ENCODE measurements at regions not wholly inside any gene's neighbourhood (a gene's known extent, or its start where the extent isn't known, plus 50 kb on each side); places are given as distances from the start of the nearest gene placed in this dataset.

DNA sequence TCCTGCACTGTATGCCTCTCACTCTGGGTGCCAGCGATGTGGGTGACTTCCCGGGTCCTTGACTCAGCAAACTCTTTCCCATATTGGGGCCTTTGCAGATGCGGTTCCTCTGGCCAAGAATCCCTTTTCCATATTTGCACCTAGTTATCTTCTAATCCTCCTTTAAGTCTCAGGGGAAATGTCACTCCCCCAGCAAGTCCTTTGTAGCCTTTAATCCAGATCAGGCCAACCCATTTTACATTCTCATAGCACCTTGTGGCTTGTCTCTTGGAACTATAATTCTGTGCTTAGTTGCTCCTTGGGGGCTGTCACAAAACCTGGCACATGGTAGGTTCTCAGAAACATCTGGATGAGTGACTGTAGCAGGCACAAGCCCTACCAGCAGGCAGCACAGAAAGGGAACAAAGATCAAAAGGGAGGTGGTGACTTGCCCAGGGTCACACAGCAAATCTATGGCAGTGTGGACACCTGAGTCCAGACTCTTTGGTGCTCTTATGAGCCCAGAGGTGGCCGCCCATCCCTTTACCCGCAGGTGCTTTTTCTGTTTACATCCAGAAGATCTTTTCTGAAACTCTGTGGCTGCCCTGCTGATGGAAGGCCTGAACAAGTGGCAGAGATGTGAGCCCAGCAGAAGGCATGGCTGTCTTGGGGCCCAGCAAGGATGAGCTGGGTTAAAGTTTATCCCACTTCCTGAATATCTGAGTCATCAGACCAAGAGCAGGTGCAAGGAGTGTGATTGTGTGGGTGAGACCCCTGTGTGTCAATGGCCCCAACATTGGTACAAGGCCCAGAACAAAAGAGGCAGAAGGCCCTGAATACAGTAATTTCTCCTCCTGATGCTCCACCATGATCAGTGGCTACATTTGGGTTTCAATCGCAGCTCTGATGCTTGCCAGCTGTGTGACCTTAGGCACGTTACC lies 78.6 kb upstream of the GRK3 start:
- intact Hi-C loops (cut with DNase I; ENCODE audit: low total_unique reads), result no loop called here
- DNase-seq, result no peak
- Histone ChIP-seq H3K27ac (no peak overlapping the region), H3K36me3 (ENCODE audit: low read depth, missing control alignments) (no peaks in the 10 kb centered on the region), H3K4me3 (no peak overlapping the region), H3K27me3 (no peaks in the 10 kb centered on the region), H3K4me1 (peaks cover 23% of the 10 kb centered on the region), H3K9me3 (no peaks in the 10 kb centered on the region)
- 81 to 94% methylated on average over 7 of the region's 7 CpGs for WGBS, 2 donors
- TF ChIP-seq POLR2A (IDR thresholded peaks at IDR 0.05), result no peak
- no peak for TF ChIP-seq CTCF (IDR thresholded peaks at IDR 0.05)

DNA sequence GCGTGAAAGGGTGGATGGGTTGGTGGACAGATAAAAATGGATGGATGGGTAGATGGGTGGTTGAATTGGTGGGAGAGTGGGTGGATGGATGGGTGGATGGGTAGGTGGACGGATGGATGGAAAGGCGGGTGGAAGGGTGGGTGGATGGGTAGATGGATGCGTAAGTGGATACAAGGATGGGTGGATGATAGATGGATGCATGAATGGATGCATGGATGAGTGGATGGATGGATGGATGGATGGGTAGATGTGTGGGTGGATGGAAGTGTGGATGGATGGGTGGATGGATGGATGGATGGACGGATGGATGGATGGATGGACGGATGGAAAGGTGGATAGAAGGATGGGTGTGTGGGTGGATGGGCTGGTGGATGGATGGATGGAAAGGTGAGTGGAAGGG lies 77.0 kb upstream of the GRK3 start:
- Histone ChIP-seq H3K4me1 (peaks cover 23% of the 10 kb centered on the region), H3K27me3 (no peaks in the 10 kb centered on the region), H3K9me3 (no peaks in the 10 kb centered on the region), H3K27ac (no peak overlapping the region), H3K4me3 (no peak overlapping the region), H3K36me3 (ENCODE audit: low read depth, missing control alignments) (no peaks in the 10 kb centered on the region)
- intact Hi-C loops (cut with DNase I; ENCODE audit: low total_unique reads), result no loop called here
- WGBS, 2 donors, result 91 to 94% methylated on average over 6 of the region's 6 CpGs
- TF ChIP-seq CTCF (IDR thresholded peaks at IDR 0.05) (no peak), POLR2A (IDR thresholded peaks at IDR 0.05) (no peak)
- DNase-seq, result no peak

DNA sequence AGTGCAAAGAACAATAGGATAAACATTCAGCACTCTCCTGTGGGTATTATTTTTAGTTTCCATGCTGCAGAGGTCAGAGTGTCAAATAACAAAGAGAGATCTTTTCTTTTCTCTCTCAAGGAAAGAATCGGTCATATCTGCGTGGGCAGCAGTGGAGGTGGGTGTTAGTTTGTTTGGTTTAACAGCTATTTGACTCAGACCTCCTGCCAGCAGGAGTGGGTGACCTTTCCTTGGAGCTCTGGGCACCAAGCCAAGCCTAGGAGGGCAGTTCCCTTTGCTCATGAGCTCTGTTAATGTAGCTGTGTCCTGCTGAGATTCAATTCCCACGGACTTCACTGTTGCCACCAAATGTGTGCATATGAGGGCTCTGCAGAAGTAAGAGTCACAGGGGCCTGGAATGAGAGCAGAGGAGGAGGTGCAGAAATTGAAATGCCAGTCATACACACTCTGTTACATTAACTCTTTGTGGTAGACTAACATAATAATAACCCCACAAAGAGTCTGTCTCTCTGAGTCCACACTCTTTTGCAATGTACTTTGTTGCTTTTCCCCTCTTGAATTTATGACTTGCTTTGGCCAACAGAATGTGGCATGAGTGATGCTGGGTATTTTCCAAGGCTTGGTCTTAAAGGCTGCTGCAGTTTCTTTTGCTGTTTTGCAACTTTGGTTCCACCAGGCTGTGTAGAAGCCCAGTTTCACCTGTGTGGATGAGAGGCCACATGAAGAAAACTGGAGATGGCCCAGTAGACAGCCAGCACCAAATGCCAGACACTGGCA lies 76.0 kb upstream of the GRK3 start:
- Histone ChIP-seq H3K27ac (no peak overlapping the region), H3K36me3 (ENCODE audit: low read depth, missing control alignments) (no peaks in the 10 kb centered on the region), H3K4me1 (peaks cover 15% of the 10 kb centered on the region), H3K27me3 (no peaks in the 10 kb centered on the region), H3K4me3 (no peak overlapping the region), H3K9me3 (no peaks in the 10 kb centered on the region)
- 18 to 24% methylated on average over 3 of the region's 3 CpGs for WGBS, 2 donors
- intact Hi-C loops (cut with DNase I; ENCODE audit: low total_unique reads), result no loop called here
- TF ChIP-seq CTCF (IDR thresholded peaks at IDR 0.05), result no peak
- no peak for TF ChIP-seq POLR2A (IDR thresholded peaks at IDR 0.05)
- DNase-seq, result peak; percentile 84

DNA sequence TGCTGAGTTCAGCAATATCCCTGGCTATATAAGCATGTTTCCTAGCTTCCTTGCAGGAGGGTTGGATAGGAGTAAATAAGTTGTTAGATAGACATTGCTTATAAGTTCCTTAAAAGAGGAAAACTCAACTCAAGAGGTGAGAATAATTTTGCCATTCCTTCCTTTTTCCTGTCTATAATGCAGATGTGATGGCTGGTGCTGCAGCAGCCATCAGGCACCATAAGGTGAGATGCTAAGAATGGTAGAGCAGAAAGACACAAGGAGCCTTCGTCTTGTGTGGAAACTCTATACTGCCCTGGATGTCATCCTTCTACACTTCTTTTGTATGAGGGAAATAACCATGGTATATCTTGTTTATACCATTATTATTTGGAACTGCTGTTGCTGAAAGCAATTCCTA lies 74.5 kb upstream of the GRK3 start:
- no peaks in the 10 kb centered on the region for H3K27me3 ChIP-seq
- no peak for DNase-seq
- WGBS, 2 donors, result 84 to 97% methylated on average over 1 of the region's 1 CpG
- intact Hi-C loops (cut with DNase I; ENCODE audit: low total_unique reads), result no loop called here
- H3K36me3 ChIP-seq (ENCODE audit: low read depth, missing control alignments), result no peaks in the 10 kb centered on the region
- H3K4me3 ChIP-seq, result no peak overlapping the region
- peaks cover 13% of the 10 kb centered on the region for H3K4me1 ChIP-seq
- H3K9me3 ChIP-seq, result no peaks in the 10 kb centered on the region
- H3K27ac ChIP-seq, result no peak overlapping the region
- TF ChIP-seq POLR2A (IDR thresholded peaks at IDR 0.05), result no peak
- no peak for TF ChIP-seq CTCF (IDR thresholded peaks at IDR 0.05)
